GM18951 (cell line): ENCODE measurements at regions not wholly inside any gene's neighbourhood (a gene's known extent, or its start where the extent isn't known, plus 50 kb on each side); places are given as distances from the start of the nearest gene placed in this dataset.

Experiments
- POLR2A ChIP-seq: IDR thresholded peaks from 4 replicates; pipeline ENCODE4 v1.6.1; 2011; ENCODE audit warnings: mild to moderate bottlenecking; ENCODE audit not compliant: insufficient read length, insufficient read depth; ENCODE audit errors: extremely low read depth
- in situ Hi-C: fragments of 300-500 bp; cut with MboI; formaldehyde crosslinking; loops from one replicate; pipeline ENCODE4 v1.12.0; 2022; ENCODE audit warnings: low sequenced_read_pairs, mixed read lengths, inconsistent platforms; ENCODE audit not compliant: unreplicated experiment

DNA sequence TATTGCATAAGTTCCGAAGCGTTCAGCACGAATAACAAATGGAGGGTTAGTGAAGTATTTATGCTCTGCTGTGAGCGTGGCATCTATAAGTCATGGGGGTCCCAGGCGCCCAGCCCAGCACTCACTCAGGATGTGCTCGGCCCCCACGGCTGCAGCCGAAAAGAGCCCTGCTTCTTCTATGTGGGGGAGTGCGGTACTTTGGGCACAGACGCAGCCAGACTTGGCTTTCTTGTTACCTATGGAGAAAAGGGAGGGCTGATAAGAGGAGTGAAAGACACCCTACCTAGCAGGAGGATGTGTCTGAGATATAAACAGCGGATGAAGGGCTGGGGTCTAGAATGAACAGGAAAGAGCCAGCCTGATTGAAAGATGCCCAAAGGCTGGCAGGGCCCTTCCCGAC, 51.4 kb downstream of the MRPL36 start:
- no peak for TF ChIP-seq POLR2A
- in situ Hi-C loops = no loop called here

DNA sequence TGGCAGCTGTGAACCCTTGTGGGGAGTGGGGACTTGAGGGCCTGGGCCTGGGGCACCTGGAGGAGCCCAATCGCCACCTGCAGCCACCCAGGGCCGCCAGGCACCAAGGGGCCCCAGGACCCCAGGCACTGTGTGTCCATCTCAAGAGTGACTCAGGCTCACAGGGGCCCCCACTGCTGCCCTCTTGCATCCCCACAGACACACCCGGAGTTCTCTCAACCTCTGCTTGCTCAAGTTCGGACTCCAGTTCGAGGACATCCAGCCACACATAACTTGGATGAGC, 51.9 kb downstream of the MRPL36 start:
- in situ Hi-C loops = no loop called here
- no peak for TF ChIP-seq POLR2A

DNA sequence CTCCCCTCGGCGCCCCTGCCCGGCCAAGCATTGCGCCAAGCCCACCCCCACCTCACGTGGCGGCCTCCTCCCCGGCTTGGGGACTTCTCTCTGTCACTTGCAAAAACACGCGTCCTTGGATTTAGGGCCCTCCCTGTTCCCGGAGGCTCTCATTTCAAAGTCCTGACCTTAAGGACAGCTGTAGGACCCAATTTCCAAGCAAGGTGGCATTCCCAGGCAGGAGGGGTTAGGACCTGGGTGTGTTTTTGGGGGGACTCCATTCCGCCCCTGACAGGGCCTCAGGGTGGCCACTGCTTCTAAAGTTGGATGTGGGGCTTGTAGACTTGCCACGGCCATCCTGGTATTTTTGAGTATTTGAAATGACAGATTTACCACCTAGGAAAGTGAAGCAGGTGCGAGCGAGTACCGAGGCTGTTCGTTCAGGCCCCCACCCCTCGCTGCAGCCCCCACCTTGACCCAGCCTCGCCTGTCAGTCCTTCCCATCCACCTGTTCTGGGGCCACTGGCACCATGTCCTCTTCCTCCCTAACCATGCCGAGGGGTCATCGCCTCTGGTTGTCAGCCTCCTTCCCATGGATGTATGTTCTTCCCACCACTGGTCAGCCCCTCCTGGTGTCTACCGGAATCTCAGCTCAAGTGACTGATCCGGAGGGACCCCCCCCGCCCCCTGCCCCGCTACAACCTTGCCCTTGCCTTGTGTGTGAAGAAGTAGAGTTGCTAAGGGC, 52.4 kb downstream of the MRPL36 start:
- in situ Hi-C loops = no loop called here
- TF ChIP-seq POLR2A = no peak

DNA sequence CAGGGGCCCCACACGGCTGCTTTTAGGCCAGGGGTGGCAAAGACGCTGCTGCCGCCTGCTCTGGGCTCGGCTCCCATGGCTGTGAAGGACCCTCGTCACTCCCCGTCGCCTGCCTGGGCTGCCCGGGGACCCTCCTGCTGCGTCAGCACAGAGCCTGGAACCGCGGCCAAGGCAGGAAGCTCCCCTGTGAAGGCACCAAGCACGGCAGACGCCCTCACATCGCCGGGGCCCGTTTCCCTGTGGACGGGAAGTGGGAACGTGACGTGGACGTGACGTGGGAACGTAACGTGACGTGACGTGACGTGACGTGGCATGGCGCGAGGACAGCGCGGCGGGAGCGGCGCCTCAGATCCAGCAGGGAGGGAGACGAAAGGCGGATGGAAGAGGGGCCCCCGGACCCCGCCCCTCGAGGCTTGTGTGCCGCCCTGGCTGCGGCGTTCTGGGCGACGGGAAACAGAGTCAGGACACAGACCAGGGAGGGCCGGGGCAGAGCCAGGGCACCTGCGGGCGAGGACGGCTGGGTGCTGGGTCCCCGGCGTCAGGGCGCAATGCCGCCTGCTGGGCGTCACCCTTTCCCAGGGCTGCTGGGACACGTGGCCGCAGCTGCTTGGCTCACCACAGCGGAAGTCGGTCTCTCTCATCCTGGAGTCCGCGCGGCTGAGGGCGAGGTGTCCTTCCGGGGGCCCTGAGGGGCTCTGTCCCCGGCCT, 53.1 kb downstream of the MRPL36 start:
- in situ Hi-C loops = no loop called here
- TF ChIP-seq POLR2A = no peak

DNA sequence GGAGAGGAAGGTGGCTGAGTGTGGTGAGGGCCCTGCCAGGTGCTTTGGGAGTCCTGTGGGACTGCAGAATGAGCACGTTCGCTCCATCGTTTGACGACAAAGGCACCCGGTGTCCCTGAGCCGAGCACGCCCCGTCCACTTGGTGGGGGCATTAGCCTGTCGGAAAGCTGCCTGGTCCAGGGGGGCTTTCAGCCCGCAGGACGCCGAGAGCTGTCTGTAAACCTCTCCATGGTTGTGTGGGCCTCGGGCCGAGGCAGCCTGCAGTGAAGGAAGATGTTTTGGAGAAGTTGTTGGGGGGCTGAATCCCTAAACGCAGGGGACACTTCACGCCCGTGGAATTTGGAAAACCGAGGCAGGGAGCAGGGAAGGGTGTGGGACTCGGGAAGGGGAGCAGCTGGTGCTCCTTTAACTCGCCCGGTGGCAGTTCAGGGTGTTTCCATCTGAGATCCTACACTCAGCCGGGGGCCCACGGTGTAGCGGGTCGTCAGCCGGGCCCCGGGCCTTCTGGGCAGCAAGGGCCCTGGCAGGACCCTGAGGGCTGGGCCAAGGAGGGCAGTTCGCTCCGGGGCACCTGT, 53.8 kb downstream of the MRPL36 start:
- in situ Hi-C loops = no loop called here
- TF ChIP-seq POLR2A = no peak

DNA sequence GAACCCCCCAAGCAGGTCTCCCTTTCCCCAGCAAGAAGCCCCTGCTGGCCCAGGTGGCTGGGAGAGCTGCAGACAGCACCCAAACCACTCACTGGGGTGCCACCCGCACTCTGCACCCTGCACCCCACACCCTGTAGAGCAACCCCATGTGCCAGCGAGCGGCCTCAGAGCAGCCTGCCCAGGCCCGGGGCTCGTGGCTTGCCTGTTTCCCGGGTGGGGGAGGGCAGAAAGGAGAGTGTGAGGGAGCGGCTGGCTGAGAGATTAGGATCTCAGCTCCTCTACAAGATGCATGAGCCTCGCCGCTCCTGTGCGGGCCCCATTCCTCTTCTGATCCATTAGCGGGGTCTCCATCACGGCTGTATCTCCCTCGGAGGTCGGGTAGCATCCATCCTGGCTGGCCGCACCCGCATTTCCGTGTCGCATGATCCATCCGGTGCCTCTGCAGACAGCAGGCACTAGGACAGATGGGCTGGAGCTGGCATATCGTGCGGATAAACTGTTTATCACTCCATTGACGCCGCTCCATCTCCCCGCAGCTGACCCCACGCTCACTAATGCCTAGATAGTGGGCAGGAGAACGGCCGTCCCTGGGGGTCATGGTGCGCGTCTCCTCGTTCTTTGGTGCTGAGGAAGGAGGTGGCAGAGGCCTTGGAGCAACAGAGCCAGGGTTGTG, 54.4 kb downstream of the MRPL36 start:
- in situ Hi-C loops = no loop called here
- TF ChIP-seq POLR2A = no peak

DNA sequence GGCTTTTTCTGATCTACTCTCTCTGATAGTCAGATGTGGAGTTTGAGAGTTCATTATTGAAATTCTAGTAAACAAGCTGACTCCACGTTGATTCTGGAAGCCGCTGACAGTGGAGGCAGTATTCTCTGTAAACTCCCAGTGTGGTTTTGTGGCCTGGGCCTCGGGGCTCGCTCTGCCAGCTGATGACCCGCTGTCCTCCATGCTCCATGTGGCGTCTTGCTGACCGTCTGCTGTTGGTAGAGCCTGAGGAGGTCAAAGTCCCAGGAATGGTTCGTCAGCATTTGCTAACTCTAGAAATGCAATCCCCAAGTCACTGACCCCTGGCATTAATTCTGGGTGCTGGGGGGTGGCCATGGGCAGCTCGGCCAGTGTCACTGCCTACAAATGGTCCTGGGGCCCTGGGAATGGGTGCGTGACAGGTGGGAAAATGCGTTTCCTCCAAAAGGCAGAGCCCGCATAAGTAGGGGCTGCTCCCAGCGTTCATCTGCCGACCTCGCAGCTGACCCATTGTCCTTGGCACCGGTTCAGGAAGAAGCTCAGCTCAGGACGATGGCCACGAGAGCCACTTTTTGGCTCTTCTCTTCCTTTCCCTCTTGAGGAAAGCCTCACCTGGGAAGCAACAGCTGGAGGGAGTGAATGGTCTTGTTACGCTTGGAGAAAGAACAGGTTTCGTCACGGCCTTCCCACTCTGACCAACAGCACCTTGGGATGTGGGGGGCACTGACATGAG, 55.1 kb downstream of the MRPL36 start:
- no peak for TF ChIP-seq POLR2A
- in situ Hi-C loops = no loop called here

DNA sequence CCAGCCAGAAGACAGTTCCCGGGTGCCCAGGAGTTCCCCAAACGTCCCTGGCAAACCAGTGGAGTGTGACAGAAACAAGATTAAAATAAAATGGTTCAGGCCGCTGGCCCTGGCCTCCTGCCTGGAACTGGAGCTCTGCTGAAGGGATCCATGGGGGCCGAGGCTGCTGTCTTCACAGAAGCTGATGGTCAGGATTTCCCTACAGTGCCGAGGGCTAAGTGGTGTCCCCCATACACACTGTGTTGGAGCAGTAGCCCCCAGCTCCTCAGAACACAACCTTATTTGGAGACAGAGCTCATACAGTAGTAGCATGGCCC, 55.9 kb downstream of the MRPL36 start:
- TF ChIP-seq POLR2A = no peak
- in situ Hi-C loops = no loop called here

DNA sequence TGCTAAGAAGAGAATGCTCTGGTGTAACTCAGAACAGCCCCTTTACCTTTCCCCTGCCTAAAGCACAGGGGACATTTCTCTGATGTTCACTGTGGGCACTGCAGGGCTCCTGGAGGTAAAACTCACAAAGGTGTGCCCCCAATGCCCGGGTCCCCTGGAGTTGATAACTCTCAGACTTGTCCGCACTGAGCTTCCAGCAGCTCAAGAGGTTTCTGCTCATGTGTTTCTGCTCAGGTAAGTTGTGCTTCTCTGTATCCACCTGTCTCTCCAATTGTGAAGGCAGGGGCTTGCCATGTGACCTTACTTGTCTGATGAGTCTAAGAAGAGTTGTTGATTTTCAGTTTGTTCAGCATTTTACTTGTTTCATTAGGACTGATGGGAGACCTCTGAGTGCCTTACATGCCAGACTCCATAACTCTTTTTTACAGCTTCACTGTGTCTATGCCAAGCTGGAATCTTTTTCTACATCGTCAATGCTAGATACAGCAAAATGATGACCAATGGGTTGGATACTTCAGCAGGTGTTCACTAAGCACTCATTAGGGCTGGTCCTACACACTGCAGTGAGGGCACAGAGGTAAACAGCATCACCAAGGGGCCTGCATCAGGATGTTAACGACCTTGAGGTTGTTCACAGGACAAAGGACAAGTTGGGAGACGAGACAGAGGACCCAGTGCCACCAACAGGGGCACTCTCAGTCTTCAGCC, 56.4 kb downstream of the MRPL36 start:
- TF ChIP-seq POLR2A = no peak
- in situ Hi-C loops = no loop called here

DNA sequence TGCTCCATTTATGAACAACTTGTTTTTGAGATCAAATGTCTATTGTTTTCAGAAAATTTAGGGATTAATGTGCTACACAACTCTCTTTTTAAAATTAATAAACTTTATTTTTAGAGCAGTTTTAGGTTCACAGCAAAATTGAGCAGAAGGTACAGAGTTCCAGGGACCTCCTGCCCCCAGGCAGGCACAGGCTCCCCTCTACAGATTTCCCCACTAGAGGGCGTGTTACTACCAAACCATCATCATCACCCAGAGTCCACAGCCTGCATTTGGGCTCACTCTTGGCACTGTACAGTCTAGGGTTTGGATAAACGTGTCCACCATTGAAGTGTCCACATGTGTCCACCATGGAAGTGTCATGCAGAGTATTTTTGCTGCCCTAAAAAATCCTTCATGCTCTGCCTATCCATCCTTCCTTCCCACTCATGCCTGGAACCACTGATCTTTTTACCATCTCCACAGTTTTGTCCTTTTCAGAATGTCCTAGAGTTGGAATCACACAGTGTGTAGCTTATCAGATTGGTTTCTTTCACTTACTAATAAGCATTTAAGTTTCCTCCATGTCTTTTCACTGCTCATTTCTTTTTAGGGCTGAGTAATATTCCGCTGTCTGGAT, 61.7 kb downstream of the MRPL36 start:
- in situ Hi-C loops = no loop called here

DNA sequence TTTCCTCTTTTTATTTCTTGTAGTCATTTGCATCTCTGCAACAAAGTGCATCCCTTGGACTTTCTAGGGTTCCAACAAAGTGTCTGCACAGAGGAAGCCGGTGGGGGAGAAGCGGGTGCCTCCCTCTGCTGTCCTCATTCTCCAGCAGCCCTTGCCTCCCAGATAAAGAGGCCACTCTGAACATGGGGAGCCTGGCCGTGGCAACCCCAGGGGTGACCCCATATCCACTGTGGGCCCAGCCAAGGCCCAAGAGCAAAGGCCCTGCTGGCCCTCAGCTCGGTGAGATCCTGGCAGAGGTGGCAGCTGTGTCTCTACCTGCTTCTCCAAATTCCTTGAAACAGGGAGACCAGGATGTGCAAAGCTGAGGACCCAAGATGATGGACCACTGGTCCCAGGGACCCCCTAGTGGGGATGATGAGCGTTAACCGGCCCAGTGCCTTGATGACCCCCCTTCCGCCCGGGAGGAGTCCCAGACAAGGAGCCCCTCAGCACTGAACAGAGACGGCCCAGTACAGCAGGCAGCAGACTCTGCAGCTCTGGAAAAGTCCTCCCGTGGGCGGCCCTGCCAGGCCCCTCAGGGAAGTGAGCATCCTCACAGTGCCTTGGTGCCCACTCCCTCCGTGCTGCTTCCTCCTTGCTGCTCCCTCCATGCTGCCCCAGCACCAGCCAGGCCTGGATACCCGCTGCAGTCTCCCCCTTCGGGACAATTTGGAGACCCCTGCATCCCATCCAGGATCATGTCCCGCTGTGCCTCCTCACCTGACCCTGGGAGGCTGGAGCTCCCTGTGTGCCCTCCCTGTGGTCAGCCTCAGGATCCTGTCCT, 62.5 kb downstream of the MRPL36 start:
- no peak for TF ChIP-seq POLR2A
- in situ Hi-C loops = no loop called here

More for the DNA sequence above, 61.7 kb downstream of the MRPL36 start:
- TF ChIP-seq POLR2A = no peak

DNA sequence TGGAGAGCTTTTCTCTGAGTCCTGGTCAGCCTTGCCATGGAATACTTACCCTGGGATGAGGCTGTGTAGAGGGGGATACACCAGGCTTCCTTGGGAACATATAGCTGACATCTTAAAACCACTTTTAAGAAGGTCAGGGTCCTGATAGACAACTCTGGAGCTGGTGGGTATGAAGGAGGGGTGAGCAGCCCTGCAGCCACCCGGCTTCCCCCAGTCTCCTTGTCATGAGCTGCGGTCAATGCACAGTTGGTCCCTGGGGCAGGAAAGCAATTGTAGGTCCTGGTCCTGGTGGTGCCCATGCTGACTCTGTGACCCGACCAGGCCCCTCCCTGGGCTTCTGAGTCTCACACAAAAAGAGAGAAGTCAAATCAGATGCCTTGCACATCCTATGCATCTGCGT, 63.6 kb downstream of the MRPL36 start:
- no peak for TF ChIP-seq POLR2A
- in situ Hi-C loops = no loop called here
